Caco-2 (cell line): ENCODE measurements at regions not wholly inside any gene's neighbourhood (a gene's known extent, or its start where the extent isn't known, plus 50 kb on each side); places are given as distances from the start of the nearest gene placed in this dataset.

ENCODE experiments used
- BruUV-seq: library from RNA; stranded (reverse); fragments of 400-500 nt; replicated peaks from 2 replicates; lab custom pipeline; 2021; lab: Mats Ljungman, UMichigan
- CTCF ChIA-PET: fragments of 300-600 bp; sonication (Branson Sonifier 250); formaldehyde crosslinking; loops from one replicate; lab custom pipeline; 2022; ENCODE audit warnings: antibody characterized with exemption; lab: Charles Lee
- POLR2A ChIA-PET: fragments of 300-600 bp; sonication (Branson Sonifier 250); formaldehyde crosslinking; loops from one replicate; lab custom pipeline; 2022; ENCODE audit warnings: antibody characterized with exemption; lab: Charles Lee
- DNase-seq, 2 experiments: peaks; one replicate each; pipeline versions ENCODE4 v3.0.0 to v3.0.0-alpha.2; 2020 to 2022
- H3K27me3 ChIP-seq: replicated peaks from 2 replicates; pipeline ENCODE4 v1.6.0; 2011; ENCODE audit warnings: low read length; ENCODE audit not compliant: control insufficient read depth, insufficient read depth
- H3K36me3 ChIP-seq: 2 replicates; pipeline ENCODE4 v1.5.1; 2011; ENCODE audit warnings: low read length; ENCODE audit not compliant: control insufficient read depth, insufficient read depth
- H3K4me1 ChIP-seq: fragments of 250-450 bp; sonication (Bioruptor Pico); 2 replicates; pipeline ENCODE4 v1.5.1; 2020; ENCODE audit warnings: mild to moderate bottlenecking
- H3K4me3 ChIP-seq: 2 replicates; pipeline ENCODE4 v1.5.1; 2011; ENCODE audit warnings: low read depth, mild to moderate bottlenecking, control low read depth, low read length
- H3K9me3 ChIP-seq: fragments of 250-450 bp; sonication (Bioruptor Pico); 2 replicates; pipeline ENCODE4 v1.5.1; 2020; ENCODE audit warnings: mild to moderate bottlenecking, moderate library complexity
- H3K27ac Mint-ChIP-seq: one replicate; pipeline ENCODE4 v1.8.0; 2022; ENCODE audit warnings: mixed read lengths; ENCODE audit not compliant: unreplicated experiment
- H3K27me3 Mint-ChIP-seq: one replicate; pipeline ENCODE4 v1.8.0; 2022; ENCODE audit warnings: mixed read lengths; ENCODE audit not compliant: insufficient read depth, unreplicated experiment
- H3K36me3 Mint-ChIP-seq: one replicate; pipeline ENCODE4 v1.8.0; 2022; ENCODE audit warnings: mild to moderate bottlenecking, mixed read lengths; ENCODE audit not compliant: insufficient read depth, unreplicated experiment
- H3K4me1 Mint-ChIP-seq: one replicate; pipeline ENCODE4 v1.8.0; 2022; ENCODE audit warnings: low read depth, mixed read lengths; ENCODE audit not compliant: unreplicated experiment
- H3K4me3 Mint-ChIP-seq: one replicate; pipeline ENCODE4 v1.8.0; 2022; ENCODE audit warnings: mild to moderate bottlenecking, moderate library complexity, mixed read lengths; ENCODE audit not compliant: unreplicated experiment
- H3K9me3 Mint-ChIP-seq: one replicate; pipeline ENCODE4 v1.8.0; 2022; ENCODE audit warnings: mixed read lengths; ENCODE audit not compliant: unreplicated experiment
- intact Hi-C: fragments of 100-400 bp; cut with micrococcal nuclease; formaldehyde crosslinking; loops from one replicate; pipeline ENCODE4 v1.10.0; 2022; ENCODE audit not compliant: unreplicated experiment
- TF ChIP-seq, protein P1 (sequence below), 2 experiments: fragments of 200-600 bp in 1 of 2; IDR thresholded peaks; 1 replicate in 1 of 2; 2 replicates in 1 of 2; pipeline versions ENCODE4 v1.5.1 to v1.8.0; 2011 to 2022; ENCODE audit warnings: antibody characterized with exemption in 1 of 2, control low read depth in 1 of 2, inconsistent platforms in 1 of 2, low read depth in 1 of 2, low read length in 1 of 2, mild to moderate bottlenecking in 1 of 2, moderate library complexity in 1 of 2; ENCODE audit not compliant: insufficient read depth in 1 of 2, severe bottlenecking in 1 of 2, unreplicated experiment in 1 of 2

DNA sequence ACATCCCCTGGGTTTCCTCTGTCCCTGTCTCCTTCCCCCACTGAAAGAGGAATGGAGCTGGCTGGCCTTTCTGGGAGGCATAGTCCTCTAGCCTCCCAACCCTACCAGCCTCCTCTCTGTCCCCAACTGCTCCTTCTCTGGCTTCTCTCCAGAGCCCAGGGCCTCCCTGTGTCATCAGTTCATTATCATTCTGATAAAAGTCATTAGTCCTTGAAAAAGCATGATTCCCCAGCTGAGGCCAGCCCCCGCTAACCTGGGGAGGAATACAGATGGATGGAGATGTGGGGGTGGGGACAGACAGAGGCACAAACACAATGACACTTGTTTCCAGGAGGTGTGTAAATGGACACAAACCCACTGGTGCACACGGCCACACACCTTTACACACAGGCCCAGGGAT lies 73.6 kb upstream of the HSPA9 start:
- H3K27ac Mint-ChIP-seq = no peak overlapping the region
- Histone ChIP-seq H3K27me3 (no peaks in the 10 kb centered on the region), H3K4me1 (peaks cover 19% of the 10 kb centered on the region), H3K4me3 (no peak overlapping the region), H3K36me3 (no peaks in the 10 kb centered on the region), H3K9me3 (no peaks in the 10 kb centered on the region)
- H3K9me3 Mint-ChIP-seq = no peaks in the 10 kb centered on the region
- H3K4me1 Mint-ChIP-seq = no peaks in the 10 kb centered on the region
- ChIA-PET POLR2A (no interaction called here), CTCF (interaction anchor here (0.7 kb wide), 1 partner anchor 121 kb away, joined by 5 read pairs; no protein-coding TSS in a partner anchor)
- no peaks in the 10 kb centered on the region for H3K27me3 Mint-ChIP-seq
- no peak overlapping the region for H3K4me3 Mint-ChIP-seq
- no TSS peak for BruUV-seq
- intact Hi-C loops = no loop called here
- no peak for DNase-seq
- H3K36me3 Mint-ChIP-seq = no peaks in the 10 kb centered on the region
- TF ChIP-seq, protein P1, sequence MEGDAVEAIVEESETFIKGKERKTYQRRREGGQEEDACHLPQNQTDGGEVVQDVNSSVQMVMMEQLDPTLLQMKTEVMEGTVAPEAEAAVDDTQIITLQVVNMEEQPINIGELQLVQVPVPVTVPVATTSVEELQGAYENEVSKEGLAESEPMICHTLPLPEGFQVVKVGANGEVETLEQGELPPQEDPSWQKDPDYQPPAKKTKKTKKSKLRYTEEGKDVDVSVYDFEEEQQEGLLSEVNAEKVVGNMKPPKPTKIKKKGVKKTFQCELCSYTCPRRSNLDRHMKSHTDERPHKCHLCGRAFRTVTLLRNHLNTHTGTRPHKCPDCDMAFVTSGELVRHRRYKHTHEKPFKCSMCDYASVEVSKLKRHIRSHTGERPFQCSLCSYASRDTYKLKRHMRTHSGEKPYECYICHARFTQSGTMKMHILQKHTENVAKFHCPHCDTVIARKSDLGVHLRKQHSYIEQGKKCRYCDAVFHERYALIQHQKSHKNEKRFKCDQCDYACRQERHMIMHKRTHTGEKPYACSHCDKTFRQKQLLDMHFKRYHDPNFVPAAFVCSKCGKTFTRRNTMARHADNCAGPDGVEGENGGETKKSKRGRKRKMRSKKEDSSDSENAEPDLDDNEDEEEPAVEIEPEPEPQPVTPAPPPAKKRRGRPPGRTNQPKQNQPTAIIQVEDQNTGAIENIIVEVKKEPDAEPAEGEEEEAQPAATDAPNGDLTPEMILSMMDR (IDR thresholded peaks at IDR 0.05; ENCODE audit: insufficient read depth in 1 of 2, low read depth in 1 of 2, low read length in 1 of 2, severe bottlenecking in 1 of 2, unreplicated experiment in 1 of 2) = no peak

- H3K36me3 Mint-ChIP-seq = no peaks in the 10 kb centered on the region
- H3K4me1 ChIP-seq = peaks cover 16% of the 10 kb centered on the region
- DNase-seq = no peak
- POLR2A ChIA-PET = no interaction called here
- H3K27me3 Mint-ChIP-seq = no peaks in the 10 kb centered on the region
- no peaks in the 10 kb centered on the region for H3K9me3 ChIP-seq
- no peak overlapping the region for H3K4me3 ChIP-seq
- H3K9me3 Mint-ChIP-seq = no peaks in the 10 kb centered on the region
- no peaks in the 10 kb centered on the region for H3K36me3 ChIP-seq
- H3K27ac Mint-ChIP-seq = no peak overlapping the region
- no TSS peak for BruUV-seq
- H3K4me1 Mint-ChIP-seq = no peaks in the 10 kb centered on the region
- no peak overlapping the region for H3K4me3 Mint-ChIP-seq
- TF ChIP-seq, protein P1 (IDR thresholded peaks at IDR 0.05; ENCODE audit: insufficient read depth in 1 of 2, low read depth in 1 of 2, low read length in 1 of 2, severe bottlenecking in 1 of 2, unreplicated experiment in 1 of 2) = no peak
- no peaks in the 10 kb centered on the region for H3K27me3 ChIP-seq
- CTCF ChIA-PET = interaction anchor here (0.6 to 0.7 kb wide), 2 partner anchors 25 to 285 kb away, joined by 3 read pairs; no protein-coding TSS in a partner anchor
- intact Hi-C loops = no loop called here
These were observed 72.7 kb upstream of the HSPA9 start for GRCh38 chr5:138647794-138648410.

- Histone ChIP-seq H3K4me1 (peaks cover 16% of the 10 kb centered on the region), H3K27me3 (no peaks in the 10 kb centered on the region), H3K36me3 (no peaks in the 10 kb centered on the region), H3K4me3 (no peak overlapping the region), H3K9me3 (no peaks in the 10 kb centered on the region)
- no peak for DNase-seq
- intact Hi-C loops = no loop called here
- H3K36me3 Mint-ChIP-seq = no peaks in the 10 kb centered on the region
- H3K27me3 Mint-ChIP-seq = no peaks in the 10 kb centered on the region
- no peaks in the 10 kb centered on the region for H3K4me1 Mint-ChIP-seq
- no peaks in the 10 kb centered on the region for H3K9me3 Mint-ChIP-seq
- H3K27ac Mint-ChIP-seq = no peak overlapping the region
- BruUV-seq = no TSS peak
- TF ChIP-seq, protein P1 (IDR thresholded peaks at IDR 0.05; ENCODE audit: insufficient read depth in 1 of 2, low read depth in 1 of 2, low read length in 1 of 2, severe bottlenecking in 1 of 2, unreplicated experiment in 1 of 2) = no peak
- ChIA-PET POLR2A (no interaction called here), CTCF (interaction anchor here (0.6 kb wide), 1 partner anchor 24 kb away, joined by 3 read pairs; no protein-coding TSS in a partner anchor)
- no peak overlapping the region for H3K4me3 Mint-ChIP-seq
These were observed 72.1 kb upstream of the HSPA9 start for GRCh38 chr5:138647261-138647788.
